Liver (tissue), 8 donors: ENCODE measurements at regions not wholly inside any gene's neighbourhood (a gene's known extent, or its start where the extent isn't known, plus 50 kb on each side); places are given as distances from the start of the nearest gene placed in this dataset.

Source experiments
- DNase-seq: peaks from one replicate; pipeline ENCODE4 v3.0.0-alpha.2; 2017; ENCODE audit warnings: low spot score
- H3K27ac ChIP-seq, 2 donors: one replicate each; pipeline ENCODE4 v1.7.0; 2013; ENCODE audit warnings: inconsistent platforms in 2 of 2, low read length in 2 of 2, control low read depth in 1 of 2, low read depth in 1 of 2, mild to moderate bottlenecking in 1 of 2
- H3K27me3 ChIP-seq, 4 donors: one replicate each; pipeline versions ENCODE4 v1.6.1 to v1.7.0; 2013; ENCODE audit warnings: low read length in 3 of 4, inconsistent platforms in 1 of 4, mild to moderate bottlenecking in 1 of 4, moderate library complexity in 1 of 4; ENCODE audit not compliant: control insufficient read depth in 4 of 4, insufficient read depth in 4 of 4
- H3K36me3 ChIP-seq, 4 donors: one replicate each; pipeline versions ENCODE4 v1.6.1 to v1.7.0; 2013; ENCODE audit warnings: low read length in 3 of 4, mild to moderate bottlenecking in 3 of 4, low read depth in 1 of 4, moderate library complexity in 1 of 4; ENCODE audit not compliant: control insufficient read depth in 4 of 4, insufficient read depth in 3 of 4
- H3K4me1 ChIP-seq, 4 donors: one replicate each; pipeline versions ENCODE4 v1.6.1 to v1.7.0; 2013; ENCODE audit warnings: low read length in 3 of 4, mild to moderate bottlenecking in 3 of 4, moderate library complexity in 1 of 4; ENCODE audit not compliant: control insufficient read depth in 4 of 4, insufficient read depth in 4 of 4
- H3K4me3 ChIP-seq, 3 donors: one replicate each; pipeline versions ENCODE4 v1.6.1 to v1.7.0; 2013; ENCODE audit warnings: low read length in 3 of 3, control low read depth in 1 of 3, low read depth in 1 of 3, mild to moderate bottlenecking in 1 of 3
- H3K9ac ChIP-seq, 2 donors: one replicate each; pipeline ENCODE4 v1.7.0; 2013; ENCODE audit warnings: low read length in 2 of 2, mild to moderate bottlenecking in 2 of 2, moderate library complexity in 2 of 2, control low read depth in 1 of 2, low read depth in 1 of 2
- H3K9me3 ChIP-seq, 4 donors: one replicate each; pipeline versions ENCODE4 v1.6.1 to v1.7.0; 2013; ENCODE audit warnings: low read length in 3 of 4; ENCODE audit not compliant: control insufficient read depth in 4 of 4
- ATF3 ChIP-seq: IDR thresholded peaks from 2 replicates; pipeline ENCODE4 v1.6.1; 2016; ENCODE audit warnings: antibody characterized with exemption
- CTCF ChIP-seq: fragments of 150-350 bp; IDR thresholded peaks from 2 replicates; pipeline ENCODE4 v1.5.1; 2017; ENCODE audit warnings: improper control_type of control experiment, low read depth, low read length; ENCODE audit not compliant: missing input control
- EGR1 ChIP-seq, 2 donors: IDR thresholded peaks; 2 replicates each; pipeline ENCODE4 v1.6.1; 2016 to 2018; ENCODE audit warnings: antibody characterized with exemption in 2 of 2, low read depth in 2 of 2
- FOXA1 ChIP-seq: IDR thresholded peaks from 2 replicates; pipeline ENCODE4 v1.6.1; 2016; ENCODE audit warnings: antibody characterized with exemption
- FOXA2 ChIP-seq: IDR thresholded peaks from 2 replicates; pipeline ENCODE4 v1.6.1; 2016; ENCODE audit warnings: antibody characterized with exemption
- GABPA ChIP-seq, 2 donors: IDR thresholded peaks in 1 of 2; conservative IDR thresholded peaks in 1 of 2; 2 replicates each; pipeline ENCODE4 v1.6.1; 2016; ENCODE audit warnings: antibody characterized with exemption in 2 of 2, mild to moderate bottlenecking in 1 of 2, moderate library complexity in 1 of 2
- HNF4A ChIP-seq, 2 donors: conservative IDR thresholded peaks; 2 replicates each; pipeline ENCODE4 v1.6.1; 2016; ENCODE audit warnings: antibody characterized with exemption in 2 of 2, mild to moderate bottlenecking in 2 of 2
- HNF4G ChIP-seq: IDR thresholded peaks from 2 replicates; pipeline ENCODE4 v1.6.1; 2016; ENCODE audit warnings: antibody characterized with exemption
- JUND ChIP-seq, 2 donors: IDR thresholded peaks; 2 replicates each; pipeline ENCODE4 v1.6.1; 2016; ENCODE audit warnings: antibody characterized with exemption in 2 of 2
- MAX ChIP-seq: IDR thresholded peaks from 2 replicates; pipeline ENCODE4 v1.6.1; 2016; ENCODE audit warnings: antibody characterized with exemption
- NR2F2 ChIP-seq: IDR thresholded peaks from 2 replicates; pipeline ENCODE4 v1.6.1; 2016; ENCODE audit warnings: antibody characterized with exemption
- RAD21 ChIP-seq, 2 donors: IDR thresholded peaks; 2 replicates each; pipeline ENCODE4 v1.6.1; 2016; ENCODE audit warnings: antibody characterized with exemption in 2 of 2, mild to moderate bottlenecking in 2 of 2
- REST ChIP-seq: IDR thresholded peaks from 2 replicates; pipeline ENCODE4 v1.6.1; 2016; ENCODE audit warnings: antibody characterized with exemption, mild to moderate bottlenecking
- RXRA ChIP-seq, 2 donors: IDR thresholded peaks; 2 replicates each; pipeline ENCODE4 v1.6.1; 2017 to 2018; ENCODE audit warnings: antibody characterized with exemption in 2 of 2, mild to moderate bottlenecking in 1 of 2
- SP1 ChIP-seq: IDR thresholded peaks from 2 replicates; pipeline ENCODE4 v1.6.1; 2018; ENCODE audit warnings: antibody characterized with exemption, mild to moderate bottlenecking
- TAF1 ChIP-seq: conservative IDR thresholded peaks from 2 replicates; pipeline ENCODE4 v1.6.1; 2016; ENCODE audit warnings: antibody characterized with exemption, mild to moderate bottlenecking
- YY1 ChIP-seq: IDR thresholded peaks from 2 replicates; pipeline ENCODE4 v1.6.1; 2016; ENCODE audit warnings: antibody characterized with exemption, mild to moderate bottlenecking
- ZBTB33 ChIP-seq: IDR thresholded peaks from 2 replicates; pipeline ENCODE4 v1.6.1; 2016; ENCODE audit warnings: antibody characterized with exemption
- WGBS: extraction: QIAGEN DNeasy Blood & Tissue Kit; methylation state at CpG from one replicate; pipeline ENCODE4 v1.1.7; 2013; 5-methylcytosine and 5-hydroxymethylcytosine counted together
- donor health status: healthy.
- donor health status: healthy.
- donor health status: healthy.
- donor health status: healthy.
- donor health status: healthy.

GRCh38 chr12:97359021-97359690 is 103.4 kb upstream of the RMST start (continued):
- TF ChIP-seq ZBTB33 (no peak), SP1 (no peak), EGR1 (IDR thresholded peaks at IDR 0.05; ENCODE audit: low read depth in 2 of 2) (no peak), ATF3 (no peak), NR2F2 (no peak), FOXA1 (no peak), HNF4G (no peak), RAD21 (IDR thresholded peaks at IDR 0.05) (no peak)

- Histone ChIP-seq H3K4me3 (no peak overlapping the region), H3K27me3 (peaks cover 0 to 4% (median 0%) of the 10 kb centered on the region in 4 donors), H3K9ac (no peak overlapping the region), H3K4me1 (no peaks in the 10 kb centered on the region), H3K9me3 (no peaks in the 10 kb centered on the region), H3K27ac (no peak overlapping the region), H3K36me3 (no peaks in the 10 kb centered on the region)
- WGBS, result 77% methylated on average over 1 of the region's 1 CpG
- no peak for DNase-seq
- TF ChIP-seq FOXA1, result no peak
- TF ChIP-seq NR2F2, result no peak
These were observed 98.9 kb upstream of the RMST start for GRCh38 chr12:97363693-97364092.

- no peak overlapping the region for H3K4me3 ChIP-seq
- no peak for TF ChIP-seq HNF4A (conservative IDR thresholded peaks at IDR 0.05)
- TF ChIP-seq MAX, result no peak
- H3K27me3 ChIP-seq, result no peaks in the 10 kb centered on the region
- H3K27ac ChIP-seq, result no peak overlapping the region
- no peak for DNase-seq
- no peak overlapping the region for H3K9ac ChIP-seq
- 81% methylated on average over 7 of the region's 7 CpGs for WGBS
- H3K9me3 ChIP-seq, result no peaks in the 10 kb centered on the region
- H3K4me1 ChIP-seq, result no peaks in the 10 kb centered on the region
- H3K36me3 ChIP-seq, result no peaks in the 10 kb centered on the region
These were observed 94.0 kb upstream of the RMST start for GRCh38 chr12:97368462-97369163.

GRCh38 chr12:97375310-97375709 is 87.3 kb upstream of the RMST start:
- H3K4me3 ChIP-seq, result no peak overlapping the region
- no peaks in the 10 kb centered on the region for H3K36me3 ChIP-seq
- no peaks in the 10 kb centered on the region for H3K9me3 ChIP-seq
- H3K27me3 ChIP-seq, result no peaks in the 10 kb centered on the region
- TF ChIP-seq JUND (IDR thresholded peaks at IDR 0.05), result no peak
- no peak for TF ChIP-seq REST
- TF ChIP-seq CTCF, result no peak
- TF ChIP-seq HNF4G, result no peak
- no peak for TF ChIP-seq NR2F2
- no peak for TF ChIP-seq GABPA (IDR thresholded peaks at IDR 0.05 in 1 of 2, conservative IDR thresholded peaks at IDR 0.05 in 1 of 2)
- no peak for TF ChIP-seq TAF1
- TF ChIP-seq YY1, result no peak
- TF ChIP-seq RXRA (IDR thresholded peaks at IDR 0.05), result no peak
- TF ChIP-seq HNF4A (conservative IDR thresholded peaks at IDR 0.05), result no peak
- TF ChIP-seq FOXA2, result no peak
- no peak for TF ChIP-seq SP1
- TF ChIP-seq MAX, result no peak
- H3K9ac ChIP-seq, result no peak overlapping the region
- H3K27ac ChIP-seq, result no peak overlapping the region
- DNase-seq, result no peak
- 61% methylated on average over 2 of the region's 2 CpGs for WGBS
- H3K4me1 ChIP-seq, result no peaks in the 10 kb centered on the region
